T47D (cell line): ENCODE measurements at regions not wholly inside any gene's neighbourhood (a gene's known extent, or its start where the extent isn't known, plus 50 kb on each side); places are given as distances from the start of the nearest gene placed in this dataset.

Experiments used
- DNase-seq, 2 experiments: peaks; one replicate each; pipeline versions ENCODE4 v3.0.0 to v3.0.0-alpha.2; 2011 to 2012; ENCODE audit warnings: low read depth in 1 of 2, low spot score in 1 of 2
- JUND ChIP-seq: IDR thresholded peaks from 2 replicates; pipeline ENCODE4 v1.6.1; 2012; ENCODE audit warnings: low read depth
- in situ Hi-C: cut with HindIII; loops from 2 replicates; pipeline ENCODE4 v1.10.0; 2016; ENCODE audit warnings: low sequenced_read_pairs, low pct_unique_long_range_greater_than_20kb

DNA sequence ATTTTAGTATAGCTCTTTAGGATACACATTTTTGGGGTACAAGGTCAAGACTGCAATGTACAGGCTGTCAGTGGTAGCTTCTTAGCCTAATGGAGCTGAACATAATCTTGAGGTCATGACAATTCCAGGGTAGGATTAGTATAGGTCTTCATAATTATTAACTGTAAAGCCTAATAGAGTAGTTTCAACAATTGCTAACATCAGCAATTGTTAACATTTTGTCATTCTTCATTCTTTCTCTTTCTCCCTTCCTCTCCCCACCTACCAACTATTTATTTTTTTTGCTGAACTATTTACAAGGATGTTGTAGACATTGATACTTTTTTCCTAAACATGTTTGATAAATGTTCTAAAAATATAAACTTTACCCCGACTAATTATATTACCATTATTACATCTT is 461.3 kb upstream of the DCC start:
- in situ Hi-C loops, result no loop called here
- DNase-seq, result no peak
- no peak for TF ChIP-seq JUND

DNA sequence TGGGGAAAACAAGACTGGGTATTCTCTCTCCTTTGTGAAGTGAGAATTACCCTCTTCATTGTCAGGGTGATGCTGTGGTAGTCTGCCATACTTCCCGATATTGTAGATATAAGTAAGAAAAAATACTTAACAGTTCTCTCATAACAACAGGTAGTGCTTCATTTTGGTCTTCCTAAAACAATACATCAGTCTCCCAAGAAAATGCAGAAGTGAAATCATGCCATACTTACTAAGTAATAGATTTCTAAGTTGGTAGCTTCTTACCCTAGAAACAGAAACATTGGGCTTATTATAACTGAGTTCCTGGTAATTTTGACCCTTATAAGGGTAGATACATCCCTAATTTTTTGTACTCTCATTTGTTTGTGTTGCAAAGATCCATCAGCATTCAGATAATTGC is 460.7 kb upstream of the DCC start:
- in situ Hi-C loops, result no loop called here
- DNase-seq, result no peak
- TF ChIP-seq JUND, result no peak

DNA sequence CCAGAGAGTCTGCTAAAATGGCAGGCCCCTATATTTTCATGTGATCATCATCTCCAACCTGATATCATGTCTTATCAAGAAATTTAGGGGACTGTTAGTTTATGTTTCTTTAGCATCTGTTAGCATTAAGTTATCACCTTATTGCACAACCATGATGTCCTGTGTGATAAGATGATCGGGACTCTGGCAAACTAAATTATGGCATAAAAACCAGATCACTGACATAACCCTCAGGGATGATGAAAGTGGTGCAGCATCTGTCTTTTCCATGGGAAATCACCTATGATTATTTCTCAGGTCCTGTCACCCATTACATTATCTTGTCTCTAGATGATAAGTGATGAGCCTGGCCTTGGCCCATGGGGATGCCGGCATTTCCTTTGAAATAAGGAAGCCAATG is 458.6 kb upstream of the DCC start:
- DNase-seq, result no peak
- in situ Hi-C loops, result no loop called here
- no peak for TF ChIP-seq JUND

DNA sequence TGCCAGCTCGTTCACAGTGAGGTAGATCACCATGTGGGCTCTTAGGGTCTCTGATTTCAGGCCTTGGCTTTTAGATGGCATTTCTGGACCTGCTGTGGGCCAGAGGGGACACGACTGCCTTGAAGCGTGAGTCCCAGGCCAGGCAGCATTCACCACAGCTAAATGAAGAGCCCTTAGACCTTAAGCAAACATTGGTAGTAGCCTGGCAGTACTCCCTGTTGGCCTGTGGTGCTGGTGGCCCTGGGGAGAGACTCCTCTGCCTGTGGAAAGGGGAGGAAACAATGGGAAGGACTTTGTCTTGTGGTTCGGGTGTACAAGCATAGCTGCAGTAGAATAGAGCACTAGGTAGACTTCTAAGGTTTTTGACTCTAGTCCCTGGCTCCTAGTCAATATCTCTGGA is 456.0 kb upstream of the DCC start:
- TF ChIP-seq JUND, result no peak
- no peak for DNase-seq

DNA sequence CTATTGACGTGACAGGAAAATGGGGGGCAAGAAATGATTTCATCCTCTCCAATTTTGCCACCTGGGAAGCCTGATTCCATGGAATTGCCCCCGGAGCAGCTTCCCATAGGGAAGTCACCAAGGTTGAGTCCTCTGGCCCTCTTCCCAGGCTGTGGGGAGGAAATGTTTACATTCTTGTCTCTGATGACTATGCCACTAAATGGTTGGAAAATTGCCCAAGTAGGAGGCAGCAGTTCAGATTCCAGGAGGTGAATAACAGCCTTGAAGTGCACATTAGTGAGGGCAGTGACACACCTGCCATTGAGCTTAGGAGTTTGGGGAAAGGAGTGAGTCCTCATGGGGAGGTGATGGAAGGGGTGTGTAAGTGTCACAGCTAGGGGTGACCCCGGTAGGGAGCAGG is 449.2 kb upstream of the DCC start:
- TF ChIP-seq JUND, result no peak
- in situ Hi-C loops, result no loop called here
- DNase-seq, result peak in 1 of 2 experiments; percentile 22

More for the DNA sequence above, 456.0 kb upstream of the DCC start:
- in situ Hi-C loops, result no loop called here

DNA sequence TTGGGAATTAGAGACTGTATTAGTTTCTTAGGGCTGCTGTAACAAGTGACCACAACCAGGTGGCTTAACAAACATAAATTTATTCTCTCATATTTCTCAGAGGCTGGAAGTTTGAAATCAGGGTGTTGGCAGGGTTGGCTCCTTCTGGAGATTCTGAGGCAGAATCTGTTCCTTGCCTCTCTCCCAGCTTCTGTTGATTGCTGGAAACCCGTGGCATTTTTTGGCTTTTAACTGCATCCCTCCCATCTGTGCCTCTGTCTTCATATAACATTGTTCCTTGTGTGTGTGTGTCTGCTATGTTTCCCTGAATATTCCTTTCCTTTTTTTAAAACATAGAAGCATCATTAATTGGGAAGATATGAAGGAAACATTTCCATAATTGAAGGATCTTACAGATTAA is 448.1 kb upstream of the DCC start:
- no peak for TF ChIP-seq JUND
- DNase-seq, result no peak
- in situ Hi-C loops, result no loop called here

DNA sequence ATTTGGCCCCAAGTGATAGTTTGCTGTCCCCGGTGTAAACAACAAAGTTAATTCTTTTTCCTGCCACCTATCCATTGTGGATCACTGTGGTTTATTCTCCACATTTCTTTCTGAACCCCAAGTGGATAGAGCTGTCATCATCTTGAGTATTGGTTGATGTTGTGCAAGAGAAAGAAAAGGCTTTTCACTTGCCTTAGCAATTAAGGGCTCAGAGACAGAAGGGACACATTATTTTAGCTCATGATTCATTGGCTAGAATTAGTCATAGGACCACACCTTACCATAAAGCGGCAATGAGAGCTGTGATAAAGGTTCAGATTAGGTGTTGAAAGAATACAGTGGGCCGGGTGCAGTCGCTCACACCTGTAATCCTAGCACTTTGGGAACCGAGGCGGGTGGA is 442.1 kb upstream of the DCC start:
- DNase-seq, result no peak
- in situ Hi-C loops, result no loop called here
- no peak for TF ChIP-seq JUND

DNA sequence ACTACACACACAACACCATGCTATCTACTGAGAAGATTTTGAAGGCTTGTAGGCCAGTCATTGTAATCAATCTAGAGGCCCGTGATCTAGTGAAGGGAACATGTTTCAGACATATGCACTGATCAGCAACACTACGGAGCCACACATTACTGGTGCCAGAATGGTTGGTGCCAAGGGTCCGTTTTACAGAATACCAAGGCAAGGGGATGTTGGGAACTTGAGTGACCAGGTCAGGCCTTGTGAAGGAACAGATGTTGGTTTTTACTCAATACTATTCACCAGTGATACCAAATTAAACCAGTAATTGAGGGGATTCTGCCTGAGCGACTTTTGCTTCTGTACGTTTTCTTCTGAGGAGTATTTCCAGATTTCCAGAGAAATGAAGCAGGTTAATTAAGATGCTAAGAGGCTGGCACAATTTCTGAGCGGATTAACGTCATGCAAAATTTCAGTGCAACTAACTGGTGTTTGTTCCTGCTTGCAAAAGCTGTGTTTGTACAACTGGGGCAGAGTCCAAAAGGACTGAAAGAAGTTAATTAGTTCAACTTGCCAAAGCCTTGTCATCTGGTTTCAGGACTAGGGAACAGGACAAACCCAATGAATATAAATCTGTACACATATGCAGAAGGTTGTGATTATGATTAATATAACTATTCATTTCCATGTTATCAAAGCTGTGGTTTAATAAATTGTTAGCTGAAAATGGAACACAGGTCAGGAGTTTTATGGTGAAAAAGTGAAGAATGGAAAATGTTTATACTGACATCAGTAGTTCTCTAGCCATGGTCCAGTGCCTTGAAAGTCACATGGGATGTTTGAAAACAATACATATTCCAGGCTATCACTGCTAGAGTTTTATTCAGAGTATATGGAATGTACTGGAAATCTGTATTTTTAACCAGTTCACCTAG is 432.1 kb upstream of the DCC start:
- in situ Hi-C loops, result no loop called here
- DNase-seq, result no peak
- TF ChIP-seq JUND, result no peak

DNA sequence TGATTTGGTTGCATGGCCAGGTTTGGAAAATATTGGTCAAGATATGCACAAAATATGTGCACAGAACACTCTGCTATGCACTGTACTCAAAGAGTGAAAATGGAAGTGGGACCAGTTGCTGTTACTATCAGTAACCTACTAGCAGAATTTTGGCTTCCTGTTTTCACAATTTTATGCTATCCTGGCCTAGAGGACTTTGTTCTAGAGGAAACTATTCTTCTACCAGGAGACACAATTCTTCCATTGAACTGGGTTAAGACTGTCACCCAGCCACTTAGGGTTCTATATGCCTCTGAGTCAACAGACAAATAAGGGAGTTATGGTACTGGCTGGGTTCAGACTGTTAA is 431.4 kb upstream of the DCC start:
- in situ Hi-C loops, result no loop called here

DNA sequence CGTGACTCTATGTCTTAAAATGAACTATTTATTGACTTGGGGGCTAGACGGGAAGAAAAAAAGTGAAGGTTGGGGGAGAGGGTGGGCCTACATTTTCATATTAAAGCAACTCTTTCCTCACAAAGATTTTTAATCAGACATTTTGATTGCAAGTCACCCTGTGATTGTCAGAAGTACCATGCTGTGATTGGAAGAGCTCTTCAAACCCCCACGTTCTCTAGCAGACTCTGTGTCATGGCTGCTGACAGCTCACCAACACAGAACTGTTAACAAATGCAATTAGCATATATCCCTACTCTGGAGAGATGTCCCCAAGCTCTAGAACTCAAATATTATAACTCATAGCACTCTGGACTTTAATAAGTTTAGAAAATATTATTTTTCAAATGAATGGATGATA is 428.4 kb upstream of the DCC start:
- in situ Hi-C loops, result no loop called here
- no peak for DNase-seq
- no peak for TF ChIP-seq JUND

More for the DNA sequence above, 431.4 kb upstream of the DCC start:
- no peak for DNase-seq
- no peak for TF ChIP-seq JUND

DNA sequence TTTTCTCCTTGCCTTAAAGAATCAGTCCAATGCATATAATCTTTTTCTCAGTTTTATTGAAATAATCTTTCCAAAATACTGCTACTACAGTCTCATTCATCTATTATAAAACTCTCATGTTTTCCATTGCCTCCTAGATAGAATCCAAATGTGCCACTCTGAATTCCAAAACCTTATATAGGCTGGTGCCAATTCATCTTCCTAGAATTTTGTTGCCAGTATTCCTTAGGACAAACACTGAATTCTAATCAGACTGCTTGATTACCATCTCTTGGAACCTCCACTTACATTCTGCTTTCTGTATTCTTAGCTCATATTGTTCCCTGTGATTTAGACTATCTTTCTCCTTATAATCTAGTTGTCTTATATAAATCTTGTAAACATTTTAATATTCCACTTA is 427.6 kb upstream of the DCC start:
- TF ChIP-seq JUND, result no peak
- DNase-seq, result no peak
- in situ Hi-C loops, result no loop called here

DNA sequence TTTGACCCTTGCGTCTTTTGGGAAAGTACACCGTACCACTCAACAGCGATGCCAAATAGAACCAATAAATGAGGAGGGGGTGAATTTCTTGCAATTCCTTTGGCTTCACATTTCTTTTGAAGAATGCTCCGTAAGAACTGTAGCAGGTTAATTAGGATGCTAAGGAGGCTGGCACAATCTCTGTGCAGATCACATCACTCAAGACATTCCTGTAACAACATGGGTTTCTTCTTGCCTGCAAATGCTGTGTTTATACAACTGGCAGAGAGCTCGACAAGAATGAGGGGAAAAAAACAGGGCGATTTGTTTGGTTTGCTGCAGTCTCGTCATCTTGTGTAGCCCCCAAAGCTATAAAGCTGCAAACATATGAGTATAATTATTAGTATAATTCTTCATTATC is 424.8 kb upstream of the DCC start:
- DNase-seq, result no peak
- no peak for TF ChIP-seq JUND
- in situ Hi-C loops, result no loop called here

DNA sequence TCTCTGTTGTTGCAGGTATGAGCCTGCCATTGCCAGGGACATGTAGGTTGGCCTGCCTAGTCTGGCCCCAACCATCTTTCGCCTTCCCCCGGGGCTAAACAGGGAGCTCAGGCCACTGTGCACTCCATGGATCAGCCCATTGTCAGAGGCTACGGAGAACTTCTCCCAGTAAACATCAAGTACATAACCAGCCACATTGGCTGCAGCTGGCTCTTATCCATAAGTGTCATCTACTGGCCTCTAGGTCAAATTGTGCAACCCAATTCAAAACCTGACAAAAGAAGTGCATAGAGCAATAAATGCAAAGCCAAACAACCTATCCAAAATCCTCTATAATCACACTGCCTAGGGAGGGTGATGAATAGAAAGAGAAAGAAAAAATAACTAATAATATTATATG is 418.1 kb upstream of the DCC start:
- no peak for DNase-seq
- in situ Hi-C loops, result no loop called here
- TF ChIP-seq JUND, result no peak

DNA sequence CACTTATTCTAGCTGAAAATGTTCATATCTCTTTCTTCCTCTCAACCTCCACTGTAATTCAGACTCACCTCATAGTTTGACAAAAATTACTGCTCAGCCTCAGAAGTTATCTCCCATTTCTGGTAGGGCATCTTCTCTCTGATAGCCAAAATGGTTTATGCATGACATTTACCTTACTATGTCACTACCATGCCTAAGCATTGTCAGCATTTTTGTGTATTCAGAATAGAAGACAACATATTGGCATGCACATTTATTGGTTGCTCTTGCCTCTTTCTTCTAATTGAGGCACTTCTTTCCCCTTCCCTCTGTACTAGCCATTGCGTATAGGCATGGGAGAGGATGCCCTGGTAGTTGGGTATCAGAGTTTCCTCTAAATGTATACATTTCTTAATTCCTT is 406.1 kb upstream of the DCC start:
- TF ChIP-seq JUND, result no peak
- in situ Hi-C loops, result no loop called here
- no peak for DNase-seq
